K562 (cell line): ENCODE measurements at regions not wholly inside any gene's neighbourhood (a gene's known extent, or its start where the extent isn't known, plus 50 kb on each side); places are given as distances from the start of the nearest gene placed in this dataset.

Source experiments
- CREB5 ChIP-seq: fragments of 250-450 bp; sonication (Bioruptor Pico); IDR thresholded peaks from 2 replicates; pipeline ENCODE4 v1.5.0; 2020; ENCODE audit warnings: mild to moderate bottlenecking
- CTCF ChIP-seq, 3 experiments: IDR thresholded peaks in 2 of 3; conservative IDR thresholded peaks in 1 of 3; 2 replicates each; pipeline ENCODE4 v1.5.1; 2011 to 2012; ENCODE audit warnings: low read length in 3 of 3, mild to moderate bottlenecking in 3 of 3, control low read depth in 2 of 3, improper control_type of control experiment in 1 of 3, inconsistent platforms in 1 of 3, low read depth in 1 of 3, mixed read lengths in 1 of 3, moderate library complexity in 1 of 3; ENCODE audit not compliant: insufficient read depth in 2 of 3
- MEF2D ChIP-seq: conservative IDR thresholded peaks from 2 replicates; pipeline ENCODE4 v1.6.1; 2016; ENCODE audit warnings: low read depth, missing genetic modification characterization, missing compliant biosample characterization
- UBTF ChIP-seq, 2 experiments: IDR thresholded peaks; 2 replicates each; pipeline ENCODE4 v1.6.1; 2012; ENCODE audit warnings: improper control_type of control experiment in 2 of 2, low read depth in 2 of 2, low read length in 2 of 2, borderline replicate concordance in 1 of 2
- ZFP36 ChIP-seq: fragments of 150-350 bp; IDR thresholded peaks from 2 replicates; pipeline ENCODE4 v1.6.1; 2018; ENCODE audit warnings: low read length, low read depth; ENCODE audit not compliant: partially characterized antibody
- TF ChIP-seq, protein P1 (sequence below), 2 experiments: fragments of 450-650 bp; IDR thresholded peaks; 2 replicates each; pipeline ENCODE4 v1.6.1; 2016; ENCODE audit warnings: mild to moderate bottlenecking in 2 of 2, borderline replicate concordance in 1 of 2, low read depth in 1 of 2, moderate library complexity in 1 of 2

GRCh38 chr18:5710235-5710634 lies 166.4 kb upstream of the EPB41L3 start:
- TF ChIP-seq MEF2D, result no peak
- TF ChIP-seq CTCF (IDR thresholded peaks at IDR 0.05 in 2 of 3, conservative IDR thresholded peaks at IDR 0.05 in 1 of 3; ENCODE audit: insufficient read depth in 2 of 3, low read depth in 1 of 3, low read length in 3 of 3), result no peak
- TF ChIP-seq, protein P1, sequence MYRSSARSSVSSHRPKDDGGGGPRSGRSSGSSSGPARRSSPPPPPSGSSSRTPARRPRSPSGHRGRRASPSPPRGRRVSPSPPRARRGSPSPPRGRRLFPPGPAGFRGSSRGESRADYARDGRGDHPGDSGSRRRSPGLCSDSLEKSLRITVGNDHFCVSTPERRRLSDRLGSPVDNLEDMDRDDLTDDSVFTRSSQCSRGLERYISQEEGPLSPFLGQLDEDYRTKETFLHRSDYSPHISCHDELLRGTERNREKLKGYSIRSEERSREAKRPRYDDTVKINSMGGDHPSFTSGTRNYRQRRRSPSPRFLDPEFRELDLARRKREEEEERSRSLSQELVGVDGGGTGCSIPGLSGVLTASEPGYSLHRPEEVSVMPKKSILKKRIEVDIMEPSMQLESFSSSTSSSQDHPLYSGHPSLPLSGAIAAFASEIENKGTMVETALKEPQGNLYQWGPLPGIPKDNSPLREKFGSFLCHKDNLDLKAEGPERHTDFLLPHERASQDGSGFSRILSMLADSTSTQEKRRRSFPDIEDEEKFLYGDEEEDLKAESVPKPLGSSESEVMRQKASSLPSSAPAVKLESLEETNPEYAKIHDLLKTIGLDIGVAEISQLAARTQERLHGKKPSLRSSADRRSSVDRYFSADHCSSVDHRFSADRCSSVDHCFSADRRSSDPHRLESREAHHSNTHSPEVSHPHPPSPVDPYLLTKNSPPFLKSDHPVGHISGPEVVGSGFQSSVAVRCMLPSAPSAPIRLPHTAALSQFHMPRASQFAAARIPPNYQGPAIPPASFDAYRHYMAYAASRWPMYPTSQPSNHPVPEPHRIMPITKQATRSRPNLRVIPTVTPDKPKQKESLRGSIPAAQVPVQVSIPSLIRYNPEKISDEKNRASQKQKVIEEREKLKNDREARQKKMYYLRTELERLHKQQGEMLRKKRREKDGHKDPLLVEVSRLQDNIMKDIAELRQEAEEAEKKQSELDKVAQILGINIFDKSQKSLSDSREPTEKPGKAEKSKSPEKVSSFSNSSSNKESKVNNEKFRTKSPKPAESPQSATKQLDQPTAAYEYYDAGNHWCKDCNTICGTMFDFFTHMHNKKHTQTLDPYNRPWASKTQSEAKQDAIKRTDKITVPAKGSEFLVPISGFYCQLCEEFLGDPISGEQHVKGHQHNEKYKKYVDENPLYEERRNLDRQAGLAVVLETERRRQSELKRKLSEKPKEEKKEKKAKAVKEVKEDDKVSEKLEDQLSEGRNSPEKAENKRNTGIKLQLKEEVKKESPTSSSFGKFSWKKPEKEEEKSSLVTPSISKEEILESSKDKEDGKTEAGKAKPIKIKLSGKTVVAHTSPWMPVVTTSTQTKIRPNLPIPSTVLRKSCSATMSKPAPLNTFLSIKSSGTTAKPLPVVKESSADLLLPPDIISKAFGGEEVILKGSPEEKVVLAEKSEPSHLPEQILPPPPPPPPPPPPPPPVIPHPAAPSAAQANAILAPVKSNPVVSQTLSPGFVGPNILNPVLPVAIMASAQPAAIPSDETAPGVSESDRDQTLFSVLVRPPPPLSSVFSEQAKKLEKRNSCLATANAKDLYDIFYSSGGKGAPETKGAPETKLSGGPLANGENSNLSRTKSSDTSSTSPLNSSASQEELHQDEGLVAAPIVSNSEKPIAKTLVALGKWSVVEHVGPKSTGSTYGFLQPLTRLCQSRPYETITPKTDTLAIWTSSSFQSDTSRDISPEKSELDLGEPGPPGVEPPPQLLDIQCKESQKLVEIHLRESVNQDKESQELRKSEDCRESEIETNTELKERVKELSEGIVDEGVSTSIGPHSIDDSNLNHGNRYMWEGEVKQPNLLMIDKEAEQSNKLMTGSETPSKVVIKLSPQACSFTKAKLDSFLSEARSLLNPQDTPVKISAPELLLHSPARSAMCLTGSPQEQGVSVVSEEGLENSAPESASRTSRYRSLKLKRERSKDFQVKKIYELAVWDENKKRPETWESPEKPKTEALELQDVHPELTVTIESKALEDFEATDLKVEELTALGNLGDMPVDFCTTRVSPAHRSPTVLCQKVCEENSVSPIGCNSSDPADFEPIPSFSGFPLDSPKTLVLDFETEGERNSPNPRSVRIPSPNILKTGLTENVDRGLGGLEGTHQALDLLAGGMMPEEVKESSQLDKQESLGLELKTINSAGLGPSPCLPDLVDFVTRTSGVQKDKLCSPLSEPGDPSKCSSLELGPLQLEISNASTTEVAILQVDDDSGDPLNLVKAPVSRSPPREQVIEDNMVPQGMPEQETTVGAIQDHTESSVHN (IDR thresholded peaks at IDR 0.05; ENCODE audit: borderline replicate concordance in 1 of 2, low read depth in 1 of 2), result no peak
- no peak for TF ChIP-seq CREB5
- TF ChIP-seq UBTF (IDR thresholded peaks at IDR 0.05; ENCODE audit: borderline replicate concordance in 1 of 2, low read depth in 2 of 2, low read length in 2 of 2), result no peak
- TF ChIP-seq ZFP36, result no peak
